WERI-Rb-1 (cell line): ENCODE measurements at regions not wholly inside any gene's neighbourhood (a gene's known extent, or its start where the extent isn't known, plus 50 kb on each side); places are given as distances from the start of the nearest gene placed in this dataset.

Source experiments
- DNase-seq: peaks from one replicate; pipeline ENCODE4 v3.0.0-alpha.2; 2020
- H3K27ac ChIP-seq: fragments of 250-450 bp; sonication (Bioruptor Pico); 2 replicates; pipeline ENCODE4 v1.5.1; 2020; ENCODE audit warnings: mild to moderate bottlenecking, moderate library complexity
- H3K27me3 ChIP-seq: fragments of 250-450 bp; sonication (Bioruptor Pico); 2 replicates; pipeline ENCODE4 v1.5.1; 2021; ENCODE audit warnings: mild to moderate bottlenecking, low read depth, moderate library complexity; ENCODE audit not compliant: insufficient read depth, severe bottlenecking
- H3K36me3 ChIP-seq: fragments of 250-450 bp; sonication (Bioruptor Pico); 2 replicates; pipeline ENCODE4 v1.5.1; 2020; ENCODE audit warnings: mild to moderate bottlenecking, moderate library complexity
- H3K4me3 ChIP-seq: 2 replicates; pipeline ENCODE4 v1.5.1; 2011; ENCODE audit warnings: low read depth, mild to moderate bottlenecking, control low read depth, low read length
- H3K9me3 ChIP-seq: fragments of 250-450 bp; sonication (Bioruptor Pico); 2 replicates; pipeline ENCODE4 v1.5.1; 2021; ENCODE audit warnings: mild to moderate bottlenecking, moderate library complexity; ENCODE audit not compliant: severe bottlenecking
- CTCF ChIP-seq: IDR thresholded peaks from 2 replicates; pipeline ENCODE4 v1.5.1; 2011; ENCODE audit warnings: low read depth, mild to moderate bottlenecking, control low read depth, inconsistent platforms, low read length

DNA sequence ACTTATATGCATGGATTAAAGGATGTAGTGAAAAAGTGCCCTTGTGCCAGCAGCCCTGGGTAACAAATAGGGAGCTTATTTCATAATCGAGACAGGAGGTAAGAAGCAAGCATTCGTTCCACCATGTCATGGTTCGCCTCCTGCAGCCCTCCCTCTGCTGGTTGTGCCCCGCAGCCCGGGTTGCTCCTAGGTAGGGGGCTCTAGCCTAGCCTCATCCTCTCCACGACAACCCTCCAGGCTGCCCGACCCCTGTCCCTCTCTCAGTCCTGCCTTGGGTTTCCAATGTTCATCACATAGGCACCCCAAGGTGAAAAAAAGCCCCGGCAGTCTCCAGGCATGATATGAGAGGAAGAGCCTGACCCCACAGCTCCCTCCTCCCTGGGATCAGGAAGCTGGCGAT is 75.5 kb upstream of the SYNDIG1 start:
- Histone ChIP-seq H3K36me3 (no peaks in the 10 kb centered on the region), H3K27ac (no peak overlapping the region), H3K9me3 (peaks cover 3% of the 10 kb centered on the region), H3K27me3 (no peaks in the 10 kb centered on the region), H3K4me3 (no peak overlapping the region)
- no peak for DNase-seq
- TF ChIP-seq CTCF, result no peak

DNA sequence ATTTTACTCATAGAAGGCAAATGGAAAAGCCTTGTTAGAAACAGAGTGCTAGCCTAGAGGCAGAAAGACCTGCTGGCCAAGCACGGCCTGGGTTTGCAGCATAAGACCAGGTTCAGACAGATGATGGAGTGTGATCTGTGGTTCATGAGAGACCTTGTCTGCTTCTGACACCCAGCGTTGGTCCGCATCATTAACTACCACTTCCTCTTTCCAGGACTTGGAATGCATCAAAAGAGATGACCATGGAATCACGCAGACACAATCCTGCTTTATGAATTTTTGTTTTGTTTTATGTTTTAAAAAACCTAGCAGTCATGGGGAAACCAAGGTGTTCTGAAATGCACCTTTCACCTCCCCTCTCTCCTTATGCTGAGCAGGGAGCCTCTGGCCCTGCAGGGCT is 76.8 kb upstream of the SYNDIG1 start:
- no peaks in the 10 kb centered on the region for H3K27me3 ChIP-seq
- no peak overlapping the region for H3K4me3 ChIP-seq
- no peak for TF ChIP-seq CTCF
- no peaks in the 10 kb centered on the region for H3K36me3 ChIP-seq
- no peak for DNase-seq
- peaks cover 3% of the 10 kb centered on the region for H3K9me3 ChIP-seq
- no peak overlapping the region for H3K27ac ChIP-seq

GRCh38 chr20:24389686-24390085 is 79.7 kb upstream of the SYNDIG1 start:
- no peaks in the 10 kb centered on the region for H3K9me3 ChIP-seq
- no peak for DNase-seq
- H3K27ac ChIP-seq, result no peak overlapping the region
- no peak overlapping the region for H3K4me3 ChIP-seq
- no peaks in the 10 kb centered on the region for H3K36me3 ChIP-seq
- no peaks in the 10 kb centered on the region for H3K27me3 ChIP-seq
- TF ChIP-seq CTCF, result no peak

DNA sequence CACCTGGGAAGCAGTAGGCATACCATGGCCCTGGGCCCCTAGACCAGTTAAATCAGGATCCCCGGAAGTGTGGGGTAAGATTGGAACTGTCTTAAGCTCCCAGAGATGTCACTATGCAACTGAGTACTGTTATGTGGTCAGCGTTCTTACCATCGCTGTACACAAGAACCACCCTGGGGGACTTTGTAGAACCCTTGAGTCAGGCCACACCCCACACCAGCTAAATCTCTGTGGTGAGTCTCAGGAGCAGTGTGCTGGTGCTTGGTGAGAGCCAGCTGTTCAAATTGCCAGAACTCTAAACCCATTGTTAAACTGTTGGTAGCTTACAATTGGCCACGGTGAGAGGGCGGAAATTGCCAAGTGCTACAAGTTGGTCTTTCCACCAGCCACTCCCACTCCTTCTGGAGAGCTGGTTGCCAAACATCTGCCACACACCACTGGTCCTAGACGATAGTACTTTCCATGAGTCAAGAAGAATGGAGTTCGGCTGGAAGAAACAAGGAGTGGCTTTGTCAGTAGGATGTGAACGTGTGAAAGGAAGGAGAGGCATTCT is 80.5 kb upstream of the SYNDIG1 start:
- H3K9me3 ChIP-seq, result no peaks in the 10 kb centered on the region
- no peak for DNase-seq
- H3K36me3 ChIP-seq, result no peaks in the 10 kb centered on the region
- no peaks in the 10 kb centered on the region for H3K27me3 ChIP-seq
- no peak overlapping the region for H3K27ac ChIP-seq
- no peak overlapping the region for H3K4me3 ChIP-seq
- TF ChIP-seq CTCF, result no peak

- no peak for TF ChIP-seq CTCF
- no peaks in the 10 kb centered on the region for H3K9me3 ChIP-seq
- no peaks in the 10 kb centered on the region for H3K27me3 ChIP-seq
- DNase-seq, result no peak
- H3K36me3 ChIP-seq, result no peaks in the 10 kb centered on the region
- H3K4me3 ChIP-seq, result no peak overlapping the region
- H3K27ac ChIP-seq, result no peak overlapping the region
Measured at GRCh38 chr20:24385547-24385946, 83.9 kb upstream of the SYNDIG1 start.

DNA sequence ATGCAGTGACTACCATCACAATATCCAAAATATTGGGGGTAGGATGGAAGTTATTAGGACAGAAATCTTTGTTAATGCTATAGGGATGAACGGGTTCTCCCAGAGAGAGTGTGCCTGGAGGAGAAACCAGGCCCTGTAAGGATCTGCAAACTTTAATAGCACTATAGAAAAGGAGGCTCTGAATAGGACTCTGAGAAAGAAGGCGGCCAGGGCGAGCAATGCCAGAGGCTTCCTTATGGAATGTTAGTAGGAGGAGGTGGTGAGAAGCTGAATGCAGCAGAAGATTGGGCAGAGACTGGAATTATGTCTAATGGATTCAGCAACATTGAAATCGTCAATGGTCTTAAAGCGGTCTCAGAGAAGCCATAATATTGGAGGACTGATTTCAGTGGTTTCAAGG is 84.6 kb upstream of the SYNDIG1 start:
- TF ChIP-seq CTCF, result no peak
- no peaks in the 10 kb centered on the region for H3K36me3 ChIP-seq
- no peaks in the 10 kb centered on the region for H3K9me3 ChIP-seq
- no peak overlapping the region for H3K27ac ChIP-seq
- H3K27me3 ChIP-seq, result no peaks in the 10 kb centered on the region
- no peak overlapping the region for H3K4me3 ChIP-seq
- no peak for DNase-seq
